ENCODE measurements at regions not wholly inside any gene's neighbourhood (a gene's known extent, or its start where the extent isn't known, plus 50 kb on each side); places are given as distances from the start of the nearest gene placed in this dataset.

GRCh38 chr4:126213996-126214395, 899.2 kb downstream of the FAT4 start:
- no peak for ATAC-seq
- Histone ChIP-seq H3K36me3 (no peaks in the 10 kb centered on the region), H3K4me3 (no peak overlapping the region)

GRCh38 chr4:126215759-126216158, 901.0 kb downstream of the FAT4 start:
- Histone ChIP-seq H3K27me3 (no peaks in the 10 kb centered on the region), H3K9me3 (no peaks in the 10 kb centered on the region), H3K27ac (no peak overlapping the region), H3K36me3 (no peaks in the 10 kb centered on the region), H3K4me1 (no peaks in the 10 kb centered on the region), H3K4me3 (no peak overlapping the region)
- ATAC-seq: no peak
- 68 to 70% methylated on average over 1 of the region's 1 CpG for WGBS, 2 donors (ENCODE audit: low coverage in 1 of 2)
- TF ChIP-seq EP300 (IDR thresholded peaks at IDR 0.05): no peak
- TF ChIP-seq POLR2A (IDR thresholded peaks at IDR 0.05): no peak
- TF ChIP-seq CTCF (IDR thresholded peaks at IDR 0.05): no peak
- TF ChIP-seq POLR2AphosphoS5 (IDR thresholded peaks at IDR 0.05): no peak

More at GRCh38 chr4:126213996-126214395, 899.2 kb downstream of the FAT4 start:
- no peaks in the 10 kb centered on the region for H3K9me3 ChIP-seq
- H3K27me3 ChIP-seq: no peaks in the 10 kb centered on the region
- H3K4me1 ChIP-seq: no peaks in the 10 kb centered on the region
- WGBS, 2 donors (ENCODE audit: low coverage in 1 of 2): 75 to 87% methylated on average over 3 of the region's 3 CpGs
- no peak overlapping the region for H3K27ac ChIP-seq
- TF ChIP-seq POLR2AphosphoS5 (IDR thresholded peaks at IDR 0.05) (no peak), EP300 (IDR thresholded peaks at IDR 0.05) (no peak), CTCF (IDR thresholded peaks at IDR 0.05) (no peak), POLR2A (IDR thresholded peaks at IDR 0.05) (no peak)

GRCh38 chr4:126216611-126217010, 901.9 kb downstream of the FAT4 start:
- Histone ChIP-seq H3K4me3 (no peak overlapping the region), H3K27ac (no peak overlapping the region), H3K4me1 (no peaks in the 10 kb centered on the region), H3K36me3 (no peaks in the 10 kb centered on the region), H3K27me3 (no peaks in the 10 kb centered on the region), H3K9me3 (no peaks in the 10 kb centered on the region)
- ATAC-seq: no peak
- TF ChIP-seq EP300 (IDR thresholded peaks at IDR 0.05) (no peak), POLR2A (IDR thresholded peaks at IDR 0.05) (no peak), POLR2AphosphoS5 (IDR thresholded peaks at IDR 0.05) (no peak), CTCF (IDR thresholded peaks at IDR 0.05) (no peak)

- no peaks in the 10 kb centered on the region for H3K27me3 ChIP-seq
- no peak overlapping the region for H3K27ac ChIP-seq
- H3K36me3 ChIP-seq: no peaks in the 10 kb centered on the region
- TF ChIP-seq POLR2A (IDR thresholded peaks at IDR 0.05) (no peak), EP300 (IDR thresholded peaks at IDR 0.05) (no peak), POLR2AphosphoS5 (IDR thresholded peaks at IDR 0.05) (no peak), CTCF (IDR thresholded peaks at IDR 0.05) (no peak)
- H3K4me1 ChIP-seq: no peaks in the 10 kb centered on the region
- ATAC-seq: no peak
- no peak overlapping the region for H3K4me3 ChIP-seq
- no peaks in the 10 kb centered on the region for H3K9me3 ChIP-seq
- WGBS, 2 donors (ENCODE audit: low coverage in 1 of 2): 51 to 59% methylated on average over 3 of the region's 3 CpGs
Measured at GRCh38 chr4:126221282-126221681, 906.5 kb downstream of the FAT4 start.

- TF ChIP-seq CTCF (IDR thresholded peaks at IDR 0.05) (no peak), EP300 (IDR thresholded peaks at IDR 0.05) (no peak), POLR2AphosphoS5 (IDR thresholded peaks at IDR 0.05) (no peak), POLR2A (IDR thresholded peaks at IDR 0.05) (no peak)
- no peak overlapping the region for H3K4me3 ChIP-seq
- no peaks in the 10 kb centered on the region for H3K9me3 ChIP-seq
- no peak overlapping the region for H3K27ac ChIP-seq
- H3K36me3 ChIP-seq: no peaks in the 10 kb centered on the region
- ATAC-seq: no peak
- H3K4me1 ChIP-seq: no peaks in the 10 kb centered on the region
- WGBS, 2 donors (ENCODE audit: low coverage in 1 of 2): 43 to 56% methylated on average over 1 of the region's 1 CpG
- H3K27me3 ChIP-seq: no peaks in the 10 kb centered on the region
Measured at GRCh38 chr4:126221717-126222340, 907.1 kb downstream of the FAT4 start.
